ENCODE measurements at regions not wholly inside any gene's neighbourhood (a gene's known extent, or its start where the extent isn't known, plus 50 kb on each side); places are given as distances from the start of the nearest gene placed in this dataset.

- peak; percentile 97 for DNase-seq (ENCODE audit: low read depth, low spot score)
These were observed 356.0 kb downstream of the SHQ1 start for GRCh38 chr3:72492240-72492639.

- peak; percentile 16 for DNase-seq (ENCODE audit: low read depth, low spot score)
These were observed 357.4 kb downstream of the SHQ1 start for GRCh38 chr3:72490688-72491435.

- DNase-seq (ENCODE audit: low read depth, low spot score) = no peak
These were observed 358.3 kb downstream of the SHQ1 start for GRCh38 chr3:72489901-72490300.

GRCh38 chr3:72488738-72489035 is 359.6 kb downstream of the SHQ1 start:
- peak; percentile 67 for DNase-seq (ENCODE audit: low read depth, low spot score)

GRCh38 chr3:72487946-72488737 is 360.1 kb downstream of the SHQ1 start:
- peak; percentile 46 for DNase-seq (ENCODE audit: low read depth, low spot score)

- peak; percentile 96 for DNase-seq (ENCODE audit: low read depth, low spot score)
These were observed 361.0 kb downstream of the SHQ1 start for GRCh38 chr3:72487078-72487765.

GRCh38 chr3:72485641-72486040 is 362.6 kb downstream of the SHQ1 start:
- peak; percentile 78 for DNase-seq (ENCODE audit: low read depth, low spot score)

- DNase-seq (ENCODE audit: low read depth, low spot score) = no peak
These were observed 364.6 kb downstream of the SHQ1 start for GRCh38 chr3:72483554-72484104.

GRCh38 chr3:72482589-72483321 is 365.5 kb downstream of the SHQ1 start:
- DNase-seq (ENCODE audit: low read depth, low spot score) = peak; percentile 86

GRCh38 chr3:72481542-72481941 is 366.7 kb downstream of the SHQ1 start:
- DNase-seq (ENCODE audit: low read depth, low spot score) = peak; percentile 16

- DNase-seq (ENCODE audit: low read depth, low spot score) = no peak
These were observed 367.9 kb downstream of the SHQ1 start for GRCh38 chr3:72480366-72480765.

GRCh38 chr3:72479651-72480215 is 368.5 kb downstream of the SHQ1 start:
- DNase-seq (ENCODE audit: low read depth, low spot score) = no peak

- DNase-seq (ENCODE audit: low read depth, low spot score) = no peak
These were observed 372.1 kb downstream of the SHQ1 start for GRCh38 chr3:72476139-72476483.

GRCh38 chr3:72475258-72476138 is 372.7 kb downstream of the SHQ1 start:
- no peak for DNase-seq (ENCODE audit: low read depth, low spot score)

- DNase-seq (ENCODE audit: low read depth, low spot score) = no peak
These were observed 373.5 kb downstream of the SHQ1 start for GRCh38 chr3:72474775-72475174.

- DNase-seq (ENCODE audit: low read depth, low spot score) = no peak
These were observed 375.1 kb downstream of the SHQ1 start for GRCh38 chr3:72473156-72473555.

- DNase-seq (ENCODE audit: low read depth, low spot score) = no peak
These were observed 377.3 kb downstream of the SHQ1 start for GRCh38 chr3:72470904-72471417.

- DNase-seq (ENCODE audit: low read depth, low spot score) = no peak
These were observed 382.4 kb downstream of the SHQ1 start for GRCh38 chr3:72465853-72466252.

- no peak for DNase-seq (ENCODE audit: low read depth, low spot score)
These were observed 385.2 kb downstream of the SHQ1 start for GRCh38 chr3:72463083-72463482.

GRCh38 chr3:72462595-72463011 is 385.6 kb downstream of the SHQ1 start:
- DNase-seq (ENCODE audit: low read depth, low spot score) = no peak

All from astrocyte of the hippocampus (primary cell).